ENCODE measurements at regions not wholly inside any gene's neighbourhood (a gene's known extent, or its start where the extent isn't known, plus 50 kb on each side); places are given as distances from the start of the nearest gene placed in this dataset.

DNA sequence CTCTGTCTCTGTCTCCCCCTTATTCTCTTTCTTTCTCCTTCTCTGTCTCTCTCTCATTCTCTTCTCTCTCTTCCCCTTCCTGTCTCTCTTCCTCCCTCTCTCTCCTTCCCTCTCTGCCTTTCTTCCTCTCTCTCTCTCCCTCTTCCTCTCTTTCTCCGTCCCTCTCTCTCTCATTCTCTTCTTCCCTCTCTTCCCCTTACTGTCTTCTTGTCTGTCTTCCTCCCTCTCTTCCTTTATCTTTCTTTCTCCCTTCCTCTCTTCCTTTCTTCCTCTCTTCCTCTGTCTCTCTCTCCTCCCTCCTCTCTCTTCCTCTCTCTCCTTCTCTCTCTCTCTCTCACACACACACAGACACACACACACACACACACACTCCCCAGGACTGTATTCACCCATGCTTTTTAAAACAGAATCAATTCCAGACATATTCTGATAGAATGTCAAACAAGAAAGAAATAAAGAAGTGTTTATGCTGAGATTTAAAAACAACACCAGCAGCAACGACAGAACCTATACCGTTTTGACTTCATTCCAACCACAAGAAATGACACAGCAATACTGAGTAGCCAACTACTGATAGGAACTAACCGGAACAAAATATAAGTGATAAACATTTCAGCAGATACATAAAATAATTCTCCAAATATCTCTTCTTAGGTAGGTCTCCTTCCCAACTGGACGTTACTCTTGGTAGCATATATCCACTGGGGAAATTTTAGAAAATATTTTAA, 296.7 kb downstream of the ASMT start:
- TF ChIP-seq CTCF (IDR thresholded peaks at IDR 0.05): no peak
- no peaks in the 10 kb centered on the region for H3K4me1 Mint-ChIP-seq (ENCODE audit: low read depth)
- H3K36me3 Mint-ChIP-seq (ENCODE audit: low read depth): no peaks in the 10 kb centered on the region
- no peak overlapping the region for H3K27ac Mint-ChIP-seq
- H3K9me3 Mint-ChIP-seq: peaks cover 21% of the 10 kb centered on the region; the same call in 1 of the 2 replicates
- no peak overlapping the region for H3K4me3 Mint-ChIP-seq
- DNase-seq: no peak
- H3K27me3 Mint-ChIP-seq (ENCODE audit: insufficient read depth): no peaks in the 10 kb centered on the region; the same call in 1 of the 2 replicates

- no peak overlapping the region for H3K27ac Mint-ChIP-seq
- TF ChIP-seq CTCF (IDR thresholded peaks at IDR 0.05): no peak
- H3K4me3 Mint-ChIP-seq: no peak overlapping the region
- H3K27me3 Mint-ChIP-seq (ENCODE audit: insufficient read depth): peaks cover 3% of the 10 kb centered on the region
- H3K36me3 Mint-ChIP-seq (ENCODE audit: low read depth): no peaks in the 10 kb centered on the region
- no peak for DNase-seq
- H3K4me1 Mint-ChIP-seq (ENCODE audit: low read depth): no peaks in the 10 kb centered on the region
- H3K9me3 Mint-ChIP-seq: peaks cover 19% of the 10 kb centered on the region; the same call in 1 of the 2 replicates
Measured at GRCh38 chrX:1912193-1912592, 297.3 kb downstream of the ASMT start.

- no peaks in the 10 kb centered on the region for H3K36me3 Mint-ChIP-seq (ENCODE audit: low read depth)
- TF ChIP-seq CTCF (IDR thresholded peaks at IDR 0.05): no peak
- no peak overlapping the region for H3K27ac Mint-ChIP-seq
- H3K9me3 Mint-ChIP-seq: peaks cover 12% of the 10 kb centered on the region; the same call in 1 of the 2 replicates
- peaks cover 4% of the 10 kb centered on the region; the same call in 1 of the 2 replicates for H3K27me3 Mint-ChIP-seq (ENCODE audit: insufficient read depth)
- no peak overlapping the region for H3K4me3 Mint-ChIP-seq
- no peak for DNase-seq
- H3K4me1 Mint-ChIP-seq (ENCODE audit: low read depth): no peaks in the 10 kb centered on the region
Measured at GRCh38 chrX:1914606-1915365, 299.9 kb downstream of the ASMT start.

DNA sequence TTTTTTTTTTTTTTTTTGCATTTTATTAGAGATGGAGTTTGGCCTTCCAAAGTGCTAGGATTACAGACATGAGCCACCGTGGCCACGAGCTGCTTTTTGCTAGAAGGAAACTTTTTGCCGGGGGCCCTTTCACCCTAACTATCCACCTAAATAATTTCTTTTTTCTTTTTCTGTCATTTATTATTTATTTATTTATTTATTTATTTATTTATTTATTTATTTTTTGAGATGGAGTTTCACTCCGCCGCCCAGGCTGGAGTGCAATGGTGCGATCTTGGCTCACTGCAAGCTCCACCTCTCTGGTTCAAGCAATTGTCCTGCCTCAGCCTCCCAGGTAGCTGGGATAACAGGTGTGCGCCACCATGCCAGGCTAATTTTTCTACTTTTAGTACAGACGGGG, 303.9 kb downstream of the ASMT start:
- peaks cover 14% of the 10 kb centered on the region; the same call in 1 of the 2 replicates for H3K9me3 Mint-ChIP-seq
- DNase-seq: no peak
- H3K27me3 Mint-ChIP-seq (ENCODE audit: insufficient read depth): peaks cover 4% of the 10 kb centered on the region; the same call in 1 of the 2 replicates
- no peaks in the 10 kb centered on the region for H3K4me1 Mint-ChIP-seq (ENCODE audit: low read depth)
- H3K4me3 Mint-ChIP-seq: no peak overlapping the region
- TF ChIP-seq CTCF (IDR thresholded peaks at IDR 0.05): no peak
- no peaks in the 10 kb centered on the region for H3K36me3 Mint-ChIP-seq (ENCODE audit: low read depth)
- no peak overlapping the region for H3K27ac Mint-ChIP-seq

GRCh38 chrX:1925053-1925481, 310.2 kb downstream of the ASMT start:
- H3K27me3 Mint-ChIP-seq (ENCODE audit: insufficient read depth): peaks cover 2% of the 10 kb centered on the region; the same call in 1 of the 2 replicates
- H3K4me3 Mint-ChIP-seq: no peak overlapping the region
- no peak for TF ChIP-seq CTCF (IDR thresholded peaks at IDR 0.05)
- H3K4me1 Mint-ChIP-seq (ENCODE audit: low read depth): 0 out of 2 replicates have a peak, but pooled peaks cover 6% of the 10 kb centered on the region
- DNase-seq: no peak
- no peak overlapping the region for H3K27ac Mint-ChIP-seq
- H3K9me3 Mint-ChIP-seq: peaks cover 4% of the 10 kb centered on the region; the same call in 1 of the 2 replicates
- no peaks in the 10 kb centered on the region for H3K36me3 Mint-ChIP-seq (ENCODE audit: low read depth)

All from HFFc6 (cell line).